ENCODE measurements at regions not wholly inside any gene's neighbourhood (a gene's known extent, or its start where the extent isn't known, plus 50 kb on each side); places are given as distances from the start of the nearest gene placed in this dataset.

- Mint-ChIP-seq H3K36me3 (no peaks in the 10 kb centered on the region), H3K27me3 (peaks cover 0 to 9% of the 10 kb centered on the region in 2 donors), H3K9me3 (peaks cover 4% of the 10 kb centered on the region in 2 donors), H3K4me1 (peaks cover 33 to 47% of the 10 kb centered on the region in 2 donors), H3K27ac (no peak overlapping the region), H3K4me3 (no peak overlapping the region)
- DNase-seq (no peak), ATAC-seq (replicated peaks) (no peak)
These were observed 105.3 kb downstream of the SIK1 start for GRCh38 chr21:43321611-43322010.

DNA sequence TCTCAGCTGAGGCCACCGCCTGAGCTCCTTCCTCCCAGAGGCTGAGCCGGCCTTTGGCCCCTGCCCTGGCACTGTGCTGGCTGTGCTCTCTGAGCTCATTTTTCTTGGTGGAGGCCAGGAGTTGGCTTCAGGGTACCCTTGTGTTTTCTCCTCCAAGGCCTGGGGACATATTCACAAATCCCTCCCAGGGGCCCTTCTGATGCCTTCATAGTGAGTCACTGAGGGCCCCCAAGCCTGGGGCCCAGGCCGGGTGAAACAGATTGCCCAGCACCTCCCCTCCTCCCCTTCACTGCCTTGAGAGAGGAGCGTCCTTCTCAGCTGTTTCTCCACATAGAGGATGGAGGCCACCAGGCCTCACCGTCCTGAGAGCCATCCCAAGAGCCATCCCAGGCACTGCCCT is 105.8 kb downstream of the SIK1 start:
- Mint-ChIP-seq H3K4me3 (no peak overlapping the region), H3K36me3 (no peaks in the 10 kb centered on the region), H3K9me3 (peaks cover 4% of the 10 kb centered on the region in 2 donors), H3K4me1 (peaks cover 28 to 44% of the 10 kb centered on the region in 2 donors), H3K27me3 (peaks cover 0 to 11% of the 10 kb centered on the region in 2 donors), H3K27ac (no peak overlapping the region)
- ATAC-seq (replicated peaks) (no peak), DNase-seq (no peak)

DNA sequence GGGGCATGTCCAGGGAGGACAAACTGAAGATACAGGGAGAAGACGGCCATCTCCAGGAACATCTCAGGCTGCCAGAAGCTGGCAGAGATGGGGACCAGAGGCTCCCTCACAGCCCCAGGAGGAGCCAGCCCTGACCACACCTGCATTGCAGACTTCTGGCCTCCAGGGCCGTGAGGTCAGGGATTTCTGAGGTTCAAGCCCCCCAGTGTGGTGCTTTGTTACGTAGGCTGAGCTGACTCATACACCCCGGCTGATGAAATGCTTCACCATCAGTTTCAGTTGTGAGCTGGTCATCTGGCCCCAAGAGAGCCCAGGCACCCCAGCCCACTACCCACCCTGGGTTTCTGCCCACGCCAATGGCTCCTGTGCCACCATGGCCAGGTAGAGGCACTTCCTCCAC is 106.4 kb downstream of the SIK1 start:
- H3K9me3 Mint-ChIP-seq = peaks cover 4% of the 10 kb centered on the region in 2 donors
- H3K4me3 Mint-ChIP-seq = no peak overlapping the region
- peaks cover 0 to under 1% of the 10 kb centered on the region in 2 donors for H3K36me3 Mint-ChIP-seq
- H3K27me3 Mint-ChIP-seq = peaks cover 2 to 16% of the 10 kb centered on the region in 2 donors
- no peak for ATAC-seq (replicated peaks)
- no peak for DNase-seq
- H3K4me1 Mint-ChIP-seq = peaks cover 24 to 44% of the 10 kb centered on the region in 2 donors
- no peak overlapping the region for H3K27ac Mint-ChIP-seq

GRCh38 chr21:43318841-43319781 is 107.8 kb downstream of the SIK1 start:
- Mint-ChIP-seq H3K4me3 (no peak overlapping the region), H3K36me3 (peaks cover 0 to 1% of the 10 kb centered on the region in 2 donors), H3K9me3 (peaks cover 4% of the 10 kb centered on the region in 2 donors), H3K27ac (no peak overlapping the region), H3K4me1 (peaks cover 24 to 47% of the 10 kb centered on the region in 2 donors), H3K27me3 (peaks cover 7 to 22% of the 10 kb centered on the region in 2 donors)
- DNase-seq (peak; percentile 55), ATAC-seq (replicated peaks) (peak; percentile 88 to 90)

- DNase-seq (no peak), ATAC-seq (replicated peaks) (no peak)
- Mint-ChIP-seq H3K27ac (no peak overlapping the region), H3K4me3 (no peak overlapping the region), H3K36me3 (peaks cover 0 to 1% of the 10 kb centered on the region in 2 donors), H3K9me3 (peaks cover 4% of the 10 kb centered on the region in 2 donors), H3K27me3 (peaks cover 7 to 22% of the 10 kb centered on the region in 2 donors), H3K4me1 (peaks cover 29 to 54% of the 10 kb centered on the region in 2 donors)
These were observed 108.6 kb downstream of the SIK1 start for GRCh38 chr21:43318368-43318767.

DNA sequence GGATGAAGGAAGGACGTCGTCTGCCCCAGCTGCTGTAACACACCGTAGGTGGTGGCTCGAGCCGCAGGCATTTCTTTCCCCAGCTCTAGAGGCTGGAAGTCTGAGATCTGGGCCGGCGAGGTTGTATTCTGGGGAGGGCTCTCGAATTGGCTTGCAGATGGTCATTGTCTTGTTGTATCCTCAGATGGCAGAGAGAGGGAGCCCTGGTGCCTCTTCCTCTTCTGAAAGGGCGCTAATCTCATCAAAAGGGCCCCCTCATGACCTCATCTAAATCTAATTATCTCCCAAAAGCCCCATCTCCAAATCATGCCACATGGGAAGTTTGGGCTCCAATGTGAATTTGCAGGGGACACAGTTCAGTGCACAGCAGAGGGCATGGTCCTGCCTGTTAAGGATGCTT is 109.0 kb downstream of the SIK1 start:
- Mint-ChIP-seq H3K4me3 (no peak overlapping the region), H3K27me3 (peaks cover 7 to 22% of the 10 kb centered on the region in 2 donors), H3K4me1 (peaks cover 31 to 58% of the 10 kb centered on the region in 2 donors), H3K9me3 (peaks cover 4% of the 10 kb centered on the region in 2 donors), H3K27ac (no peak overlapping the region), H3K36me3 (peaks cover 0 to 1% of the 10 kb centered on the region in 2 donors)
- DNase-seq (no peak), ATAC-seq (replicated peaks) (no peak)

DNA sequence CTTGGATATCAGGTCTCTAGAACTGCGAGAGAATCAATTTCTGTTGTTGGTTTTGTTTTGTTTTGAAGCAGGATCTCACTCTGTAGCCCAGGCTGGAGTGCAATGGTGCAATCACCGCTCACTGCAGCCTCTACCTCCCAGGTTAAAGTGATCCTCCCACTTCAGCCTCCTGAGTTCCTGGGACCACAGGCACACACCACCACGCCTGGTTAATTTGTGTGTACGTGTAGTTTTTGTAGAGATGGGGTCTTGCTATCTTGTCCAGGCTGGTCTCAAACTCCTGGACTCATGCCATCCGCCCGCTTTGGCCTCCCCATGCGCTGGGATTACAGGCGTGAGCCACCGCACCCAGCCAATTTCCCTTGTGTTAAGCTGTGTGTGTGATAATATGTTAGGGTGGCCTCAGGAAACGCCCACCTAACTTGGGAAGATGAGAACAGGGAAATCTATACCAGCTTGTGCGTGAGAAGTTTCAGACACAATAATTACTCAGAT is 109.6 kb downstream of the SIK1 start:
- H3K27ac Mint-ChIP-seq = no peak overlapping the region
- peaks cover 37 to 65% of the 10 kb centered on the region in 2 donors for H3K4me1 Mint-ChIP-seq
- peaks cover 4% of the 10 kb centered on the region in 2 donors for H3K9me3 Mint-ChIP-seq
- ATAC-seq (replicated peaks) = no peak
- H3K27me3 Mint-ChIP-seq = peaks cover 7 to 17% of the 10 kb centered on the region in 2 donors
- H3K4me3 Mint-ChIP-seq = no peak overlapping the region
- H3K36me3 Mint-ChIP-seq = peaks cover 0 to 1% of the 10 kb centered on the region in 2 donors
- DNase-seq = no peak

- H3K9me3 Mint-ChIP-seq = peaks cover 4% of the 10 kb centered on the region in 2 donors
- H3K4me1 Mint-ChIP-seq = peaks cover 40 to 65% of the 10 kb centered on the region in 2 donors
- no peak overlapping the region for H3K27ac Mint-ChIP-seq
These were observed 110.6 kb downstream of the SIK1 start for GRCh38 chr21:43316156-43316845.

DNA sequence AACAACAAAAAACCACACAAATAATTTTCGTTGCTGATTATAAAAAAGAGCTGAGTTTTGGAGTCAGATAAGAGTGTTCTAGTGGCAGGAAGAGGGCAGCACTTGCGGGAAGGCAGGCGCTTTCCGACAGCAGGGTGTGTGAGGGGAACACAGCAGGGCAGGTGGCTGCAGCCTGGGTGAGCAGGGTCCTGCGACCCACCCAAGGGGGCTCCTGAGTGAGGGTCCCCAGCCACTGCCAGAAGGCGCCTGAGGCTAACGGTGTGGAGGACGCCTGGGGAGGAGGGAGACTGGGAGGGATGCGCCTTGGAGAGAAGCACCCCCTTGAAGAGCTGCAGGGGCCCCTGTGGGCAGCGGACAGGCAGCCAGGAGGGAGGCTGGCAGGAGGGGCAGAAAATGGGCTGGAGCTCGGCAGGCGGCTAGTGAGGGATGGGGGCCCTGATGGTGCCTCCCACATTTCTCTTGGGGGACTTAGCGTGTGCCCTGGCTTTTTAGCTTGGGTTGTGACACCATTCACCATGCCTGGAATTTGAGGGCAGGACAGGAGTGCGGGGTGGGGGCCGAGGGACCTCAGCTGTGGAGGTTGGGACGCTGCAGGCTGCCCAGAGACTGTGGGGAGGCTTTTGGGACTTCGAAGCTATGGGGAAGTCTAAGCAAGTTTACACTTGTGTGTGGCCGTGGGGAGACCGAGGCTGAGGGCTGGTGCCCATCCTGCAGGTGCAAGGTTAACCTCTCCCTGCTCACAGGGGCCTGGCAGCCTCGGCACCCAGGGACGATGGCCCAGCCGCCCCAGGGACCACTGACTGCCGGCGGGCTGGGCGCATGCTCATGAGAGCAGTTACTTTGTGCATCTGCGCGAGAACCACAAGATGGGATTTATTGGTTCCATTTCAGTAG is 111.4 kb downstream of the SIK1 start:
- peaks cover 4% of the 10 kb centered on the region in 2 donors for H3K9me3 Mint-ChIP-seq
- peaks cover 42 to 65% of the 10 kb centered on the region in 2 donors for H3K4me1 Mint-ChIP-seq
- peak overlapping the region; percentile 26 for H3K27ac Mint-ChIP-seq
- peaks cover 0 to 1% of the 10 kb centered on the region in 2 donors for H3K36me3 Mint-ChIP-seq
- DNase-seq (no peak), ATAC-seq (replicated peaks) (no peak)
- peaks cover 7 to 17% of the 10 kb centered on the region in 2 donors for H3K27me3 Mint-ChIP-seq
- H3K4me3 Mint-ChIP-seq = no peak overlapping the region

More at GRCh38 chr21:43316156-43316845, 110.6 kb downstream of the SIK1 start:
- Mint-ChIP-seq H3K27me3 (peaks cover 7 to 17% of the 10 kb centered on the region in 2 donors), H3K36me3 (peaks cover 0 to 1% of the 10 kb centered on the region in 2 donors), H3K4me3 (no peak overlapping the region)
- ATAC-seq (replicated peaks) = no peak
- no peak for DNase-seq

GRCh38 chr21:43313939-43314405 is 113.0 kb downstream of the SIK1 start:
- peak in 1 of 2 donors; percentile 27 for ATAC-seq (replicated peaks)
- peaks cover 35 to 60% of the 10 kb centered on the region in 2 donors for H3K4me1 Mint-ChIP-seq

GRCh38 chr21:43313221-43313938 is 113.6 kb downstream of the SIK1 start:
- H3K27ac Mint-ChIP-seq = no peak overlapping the region
- H3K4me1 Mint-ChIP-seq = peaks cover 33 to 59% of the 10 kb centered on the region in 2 donors

More at GRCh38 chr21:43313939-43314405, 113.0 kb downstream of the SIK1 start:
- Mint-ChIP-seq H3K4me3 (no peak overlapping the region), H3K9me3 (peaks cover 4% of the 10 kb centered on the region in 2 donors), H3K27ac (no peak overlapping the region), H3K36me3 (peaks cover 0 to 1% of the 10 kb centered on the region in 2 donors), H3K27me3 (peaks cover 7 to 17% of the 10 kb centered on the region in 2 donors)
- DNase-seq = no peak

GRCh38 chr21:43312751-43313169 is 114.2 kb downstream of the SIK1 start:
- peaks cover 7 to 17% of the 10 kb centered on the region in 2 donors for H3K27me3 Mint-ChIP-seq
- H3K4me1 Mint-ChIP-seq = peaks cover 37 to 63% of the 10 kb centered on the region in 2 donors
- ATAC-seq (replicated peaks) = peak; percentile 54 to 59
- H3K9me3 Mint-ChIP-seq = peaks cover 0 to 2% of the 10 kb centered on the region in 2 donors
- DNase-seq = no peak
- H3K27ac Mint-ChIP-seq = peak overlapping the region; percentile 52
- H3K36me3 Mint-ChIP-seq = peaks cover 0 to 1% of the 10 kb centered on the region in 2 donors
- H3K4me3 Mint-ChIP-seq = no peak overlapping the region

More at GRCh38 chr21:43313221-43313938, 113.6 kb downstream of the SIK1 start:
- no peak overlapping the region for H3K4me3 Mint-ChIP-seq
- peaks cover 0 to 1% of the 10 kb centered on the region in 2 donors for H3K36me3 Mint-ChIP-seq
- ATAC-seq (replicated peaks) = peak in 1 of 2 donors; percentile 3
- H3K9me3 Mint-ChIP-seq = peaks cover 0 to 2% of the 10 kb centered on the region in 2 donors
- peaks cover 7 to 17% of the 10 kb centered on the region in 2 donors for H3K27me3 Mint-ChIP-seq
- DNase-seq = no peak
